Colonic mucosa (tissue), 4 donors: ENCODE measurements at regions not wholly inside any gene's neighbourhood (a gene's known extent, or its start where the extent isn't known, plus 50 kb on each side); places are given as distances from the start of the nearest gene placed in this dataset.

Experiments used
- DNase-seq: peaks from one replicate; pipeline ENCODE4 v3.0.0-alpha.2; 2020
- H3K27ac ChIP-seq: fragments of 200-600 bp; one replicate; pipeline ENCODE4 v1.8.0; 2021
- H3K27me3 ChIP-seq: fragments of 200-600 bp; one replicate; pipeline ENCODE4 v1.8.0; 2021
- H3K36me3 ChIP-seq: fragments of 200-600 bp; one replicate; pipeline ENCODE4 v1.8.0; 2021
- H3K4me1 ChIP-seq: fragments of 200-600 bp; one replicate; pipeline ENCODE4 v1.8.0; 2021; ENCODE audit warnings: mild to moderate bottlenecking
- H3K4me3 ChIP-seq: fragments of 200-600 bp; one replicate; pipeline ENCODE4 v1.8.0; 2021
- H3K9ac ChIP-seq, 2 donors: one replicate each; pipeline ENCODE4 v1.7.0; 2013; ENCODE audit warnings: control low read depth in 2 of 2, low read depth in 2 of 2, low read length in 2 of 2
- H3K9me3 ChIP-seq: fragments of 200-600 bp; one replicate; pipeline ENCODE4 v1.8.0; 2021
- CTCF ChIP-seq: fragments of 200-600 bp; IDR thresholded peaks from one replicate; pipeline ENCODE4 v1.8.0; 2022; ENCODE audit warnings: antibody characterized with exemption, mild to moderate bottlenecking
- intact Hi-C: fragments of 100-400 bp; cut with DNase I; formaldehyde crosslinking; loops from one replicate; pipeline ENCODE4 v1.14.1; 2022
- donor health status: healthy.
- donor health status: DM: no; HTN: no; CAD: no.
- donor health status: DM: no; HTN: no; CAD: no.

GRCh38 chr2:215604606-215605005 is 168.7 kb upstream of the FN1 start:
- Histone ChIP-seq H3K36me3 (no peaks in the 10 kb centered on the region), H3K9ac (no peak overlapping the region), H3K4me1 (no peaks in the 10 kb centered on the region), H3K27ac (no peak overlapping the region), H3K27me3 (no peaks in the 10 kb centered on the region), H3K4me3 (no peak overlapping the region), H3K9me3 (no peaks in the 10 kb centered on the region)
- DNase-seq: no peak
- intact Hi-C loops: no loop called here
- no peak for TF ChIP-seq CTCF

- no peaks in the 10 kb centered on the region for H3K9me3 ChIP-seq
- H3K27ac ChIP-seq: no peak overlapping the region
- no peak overlapping the region for H3K9ac ChIP-seq
- H3K4me1 ChIP-seq: no peaks in the 10 kb centered on the region
- intact Hi-C loops: no loop called here
- H3K27me3 ChIP-seq: no peaks in the 10 kb centered on the region
- DNase-seq: no peak
- H3K36me3 ChIP-seq: no peaks in the 10 kb centered on the region
- no peak for TF ChIP-seq CTCF
- no peak overlapping the region for H3K4me3 ChIP-seq
Observed at GRCh38 chr2:215603440-215603839, 167.6 kb upstream of the FN1 start.

GRCh38 chr2:215602997-215603396 is 167.1 kb upstream of the FN1 start:
- intact Hi-C loops: no loop called here

GRCh38 chr2:215601990-215602721 is 166.3 kb upstream of the FN1 start:
- no peak for TF ChIP-seq CTCF
- Histone ChIP-seq H3K36me3 (no peaks in the 10 kb centered on the region), H3K4me1 (no peaks in the 10 kb centered on the region), H3K27ac (no peak overlapping the region), H3K4me3 (no peak overlapping the region), H3K9me3 (no peaks in the 10 kb centered on the region), H3K9ac (no peak overlapping the region), H3K27me3 (no peaks in the 10 kb centered on the region)
- intact Hi-C loops: no loop called here
- no peak for DNase-seq

More at GRCh38 chr2:215602997-215603396, 167.1 kb upstream of the FN1 start:
- no peak for DNase-seq
- Histone ChIP-seq H3K9ac (no peak overlapping the region), H3K27me3 (no peaks in the 10 kb centered on the region), H3K36me3 (no peaks in the 10 kb centered on the region), H3K9me3 (no peaks in the 10 kb centered on the region), H3K4me1 (no peaks in the 10 kb centered on the region), H3K27ac (no peak overlapping the region), H3K4me3 (no peak overlapping the region)
- no peak for TF ChIP-seq CTCF

GRCh38 chr2:215601526-215601925 is 165.7 kb upstream of the FN1 start:
- H3K4me3 ChIP-seq: no peak overlapping the region
- DNase-seq: no peak
- H3K9ac ChIP-seq: no peak overlapping the region
- H3K36me3 ChIP-seq: no peaks in the 10 kb centered on the region
- no peak overlapping the region for H3K27ac ChIP-seq
- no peaks in the 10 kb centered on the region for H3K4me1 ChIP-seq
- intact Hi-C loops: no loop called here
- TF ChIP-seq CTCF: no peak
- no peaks in the 10 kb centered on the region for H3K9me3 ChIP-seq
- H3K27me3 ChIP-seq: no peaks in the 10 kb centered on the region
